MM.1S (cell line): ENCODE measurements at regions not wholly inside any gene's neighbourhood (a gene's known extent, or its start where the extent isn't known, plus 50 kb on each side); places are given as distances from the start of the nearest gene placed in this dataset.

Experiments used
- EZH2 ChIP-seq: fragments of 300-600 bp; sonication (generic); optimal IDR thresholded peaks from 2 replicates; pipeline ENCODE3; 2017; ENCODE audit warnings: low read depth, mild to moderate bottlenecking, antibody characterized with exemption, low read length, mixed read lengths
- EZH2phosphoT487 ChIP-seq: fragments of 300-600 bp; sonication (generic); IDR thresholded peaks from 2 replicates; pipeline ENCODE4 v1.6.1; 2018; ENCODE audit warnings: antibody characterized with exemption, low read length
- TF ChIP-seq, protein P1 (sequence below): fragments of 300-600 bp; sonication (generic); IDR thresholded peaks from 2 replicates; pipeline ENCODE4 v1.5.1; 2016; ENCODE audit warnings: antibody characterized with exemption, low read length, mixed read lengths

DNA sequence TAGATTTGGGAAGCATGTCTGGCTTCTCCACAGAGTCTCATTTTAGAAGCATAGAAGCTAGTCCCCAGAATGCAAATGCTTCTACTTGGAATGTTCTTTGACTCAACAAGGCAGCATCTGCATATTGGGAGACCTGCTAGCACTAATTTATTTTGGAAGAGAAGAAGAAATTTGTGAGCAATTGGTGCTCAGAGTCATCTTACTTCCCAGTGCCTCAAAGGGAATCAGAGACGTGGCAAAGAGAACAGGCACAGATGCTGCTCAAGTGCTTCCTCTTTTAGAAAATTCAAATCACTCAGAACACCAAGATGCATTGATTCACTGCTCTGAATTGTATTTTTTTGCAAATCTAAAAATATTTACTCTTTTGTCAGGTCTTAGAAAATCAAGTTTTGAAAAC lies 255.7 kb downstream of the BRINP2 start:
- TF ChIP-seq, protein P1, sequence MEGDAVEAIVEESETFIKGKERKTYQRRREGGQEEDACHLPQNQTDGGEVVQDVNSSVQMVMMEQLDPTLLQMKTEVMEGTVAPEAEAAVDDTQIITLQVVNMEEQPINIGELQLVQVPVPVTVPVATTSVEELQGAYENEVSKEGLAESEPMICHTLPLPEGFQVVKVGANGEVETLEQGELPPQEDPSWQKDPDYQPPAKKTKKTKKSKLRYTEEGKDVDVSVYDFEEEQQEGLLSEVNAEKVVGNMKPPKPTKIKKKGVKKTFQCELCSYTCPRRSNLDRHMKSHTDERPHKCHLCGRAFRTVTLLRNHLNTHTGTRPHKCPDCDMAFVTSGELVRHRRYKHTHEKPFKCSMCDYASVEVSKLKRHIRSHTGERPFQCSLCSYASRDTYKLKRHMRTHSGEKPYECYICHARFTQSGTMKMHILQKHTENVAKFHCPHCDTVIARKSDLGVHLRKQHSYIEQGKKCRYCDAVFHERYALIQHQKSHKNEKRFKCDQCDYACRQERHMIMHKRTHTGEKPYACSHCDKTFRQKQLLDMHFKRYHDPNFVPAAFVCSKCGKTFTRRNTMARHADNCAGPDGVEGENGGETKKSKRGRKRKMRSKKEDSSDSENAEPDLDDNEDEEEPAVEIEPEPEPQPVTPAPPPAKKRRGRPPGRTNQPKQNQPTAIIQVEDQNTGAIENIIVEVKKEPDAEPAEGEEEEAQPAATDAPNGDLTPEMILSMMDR: no peak
- TF ChIP-seq EZH2 (no peak), EZH2phosphoT487 (no peak)
